Retinal pigment epithelial cell (primary cell): ENCODE measurements at regions not wholly inside any gene's neighbourhood (a gene's known extent, or its start where the extent isn't known, plus 50 kb on each side); places are given as distances from the start of the nearest gene placed in this dataset.

ENCODE experiments used
- DNase-seq: peaks from one replicate; pipeline ENCODE4 v3.0.0-alpha.2; 2010; ENCODE audit warnings: low read depth
- H3K4me3 ChIP-seq: 2 replicates; pipeline ENCODE4 v1.5.1; 2011; ENCODE audit warnings: mild to moderate bottlenecking, low read length, control low read depth, moderate library complexity
- CTCF ChIP-seq: conservative IDR thresholded peaks from 2 replicates; pipeline ENCODE4 v1.5.1; 2011; ENCODE audit warnings: low read depth, low read length, control low read depth, inconsistent platforms

- no peak for DNase-seq
- no peak for TF ChIP-seq CTCF
- no peak overlapping the region for H3K4me3 ChIP-seq
These were observed 177.1 kb upstream of the RAB4A start for GRCh38 chr1:229093609-229094336.

- no peak for TF ChIP-seq CTCF
- DNase-seq: no peak
- H3K4me3 ChIP-seq: no peak overlapping the region
These were observed 176.2 kb upstream of the RAB4A start for GRCh38 chr1:229094476-229095311.

- DNase-seq: no peak
- TF ChIP-seq CTCF: no peak
- H3K4me3 ChIP-seq: no peak overlapping the region
These were observed 175.6 kb upstream of the RAB4A start for GRCh38 chr1:229095325-229095724.

GRCh38 chr1:229097356-229097755, 173.6 kb upstream of the RAB4A start:
- no peak overlapping the region for H3K4me3 ChIP-seq
- TF ChIP-seq CTCF: no peak
- DNase-seq: no peak

GRCh38 chr1:229098361-229098760, 172.6 kb upstream of the RAB4A start:
- no peak for DNase-seq
- H3K4me3 ChIP-seq: no peak overlapping the region
- TF ChIP-seq CTCF: no peak

- TF ChIP-seq CTCF: no peak
- no peak overlapping the region for H3K4me3 ChIP-seq
- no peak for DNase-seq
These were observed 171.9 kb upstream of the RAB4A start for GRCh38 chr1:229098903-229099578.
